IMR-90 (cell line): ENCODE measurements at regions not wholly inside any gene's neighbourhood (a gene's known extent, or its start where the extent isn't known, plus 50 kb on each side); places are given as distances from the start of the nearest gene placed in this dataset.

Experiments
- ATAC-seq: fragments of 200-7000 bp; cut with Tn5 transposase; 2 replicates; pipeline ENCODE4 v1.9.1; 2020; ENCODE audit warnings: low read depth, mild to moderate bottlenecking, moderate library complexity
- BruUV-seq: library from RNA; stranded (reverse); fragments of 400-500 nt; replicated peaks from 2 replicates; lab custom pipeline; 2021; lab: Mats Ljungman, UMichigan
- CTCF ChIA-PET: fragments of 300-600 bp; formaldehyde crosslinking; extraction: SDS; loops from one replicate; lab custom pipeline; 2021; ENCODE audit warnings: antibody characterized with exemption; lab: Yijun Ruan, JAX
- POLR2A ChIA-PET: fragments of 300-600 bp; sonication (Branson Sonifier 250); formaldehyde crosslinking; loops from one replicate; lab custom pipeline; 2022; ENCODE audit warnings: antibody characterized with exemption; ENCODE audit not compliant: unreplicated experiment; lab: Charles Lee
- DNase-seq: peaks from one replicate; pipeline ENCODE4 v3.0.0; 2013
- H2AFZ ChIP-seq: replicated peaks from 2 replicates; pipeline ENCODE3; 2013; ENCODE audit warnings: low read length, mild to moderate bottlenecking; ENCODE audit not compliant: poor library complexity
- H2AK5ac ChIP-seq: 2 replicates; pipeline ENCODE4 v1.6.1; 2013; ENCODE audit warnings: low read depth, low read length, inconsistent platforms
- H2AK9ac ChIP-seq: replicated peaks from 2 replicates; pipeline ENCODE3; 2013; ENCODE audit warnings: mild to moderate bottlenecking, low read depth, low read length, moderate library complexity; ENCODE audit not compliant: poor library complexity
- H2BK120ac ChIP-seq: 2 replicates; pipeline ENCODE4 v1.6.1; 2013; ENCODE audit warnings: low read depth, low read length, inconsistent platforms
- H2BK15ac ChIP-seq: 3 replicates; pipeline ENCODE4 v1.6.1; 2013; ENCODE audit warnings: low read depth, low read length, inconsistent platforms
- H2BK20ac ChIP-seq: 2 replicates; pipeline ENCODE4 v1.6.1; 2013; ENCODE audit warnings: low read depth, mild to moderate bottlenecking, inconsistent platforms, low read length, moderate library complexity
- H2BK5ac ChIP-seq: 2 replicates; pipeline ENCODE4 v1.6.1; 2013; ENCODE audit warnings: mild to moderate bottlenecking, low read depth, low read length, inconsistent platforms; ENCODE audit not compliant: poor library complexity, severe bottlenecking
- H3K14ac ChIP-seq: replicated peaks from 2 replicates; pipeline ENCODE4 v1.6.1; 2013; ENCODE audit warnings: low read depth, low read length, inconsistent platforms
- H3K18ac ChIP-seq: 2 replicates; pipeline ENCODE4 v1.6.1; 2013; ENCODE audit warnings: low read depth, low read length, control low read depth
- H3K23ac ChIP-seq: 2 replicates; pipeline ENCODE4 v1.6.1; 2013; ENCODE audit warnings: low read depth, low read length, inconsistent platforms
- H3K27ac ChIP-seq: 2 replicates; pipeline ENCODE4 v1.5.1; 2013; ENCODE audit warnings: mild to moderate bottlenecking, control low read depth, low read length; ENCODE audit not compliant: insufficient read depth
- H3K27me3 ChIP-seq: 2 replicates; pipeline ENCODE4 v1.6.1; 2013; ENCODE audit warnings: low read length; ENCODE audit not compliant: control insufficient read depth, insufficient read depth
- H3K36me3 ChIP-seq: 2 replicates; pipeline ENCODE4 v1.6.1; 2013; ENCODE audit warnings: low read length, mixed read lengths; ENCODE audit not compliant: control insufficient read depth, insufficient read depth
- H3K4ac ChIP-seq: 2 replicates; pipeline ENCODE4 v1.6.1; 2013; ENCODE audit warnings: low read depth, low read length, inconsistent platforms
- H3K4me1 ChIP-seq: 2 replicates; pipeline ENCODE4 v1.6.1; 2013; ENCODE audit warnings: low read length, mixed read lengths; ENCODE audit not compliant: control insufficient read depth, insufficient read depth
- H3K4me2 ChIP-seq: 2 replicates; pipeline ENCODE4 v1.6.1; 2013; ENCODE audit warnings: low read depth, mild to moderate bottlenecking, control low read depth, low read length, moderate library complexity
- H3K4me3 ChIP-seq: 2 replicates; pipeline ENCODE4 v1.5.1; 2013; ENCODE audit warnings: low read depth, mild to moderate bottlenecking, control low read depth, low read length, moderate library complexity; ENCODE audit not compliant: insufficient read depth
- H3K56ac ChIP-seq: 2 replicates; pipeline ENCODE4 v1.6.1; 2013; ENCODE audit warnings: low read length, inconsistent platforms; ENCODE audit not compliant: insufficient read depth; ENCODE audit errors: extremely low read depth
- H3K79me1 ChIP-seq, 2 experiments: 2 replicates each; pipeline ENCODE4 v1.6.1; 2013; ENCODE audit warnings: low read length in 2 of 2, inconsistent platforms in 1 of 2, low read depth in 1 of 2
- H3K9ac ChIP-seq: 2 replicates; pipeline ENCODE4 v1.6.1; 2013; ENCODE audit warnings: low read depth, low read length, control low read depth
- H3K9me1 ChIP-seq: 2 replicates; pipeline ENCODE4 v1.6.1; 2013; ENCODE audit warnings: low read length, inconsistent platforms; ENCODE audit not compliant: insufficient read depth
- H3K9me3 ChIP-seq: 2 replicates; pipeline ENCODE4 v1.6.1; 2013; ENCODE audit warnings: low read length; ENCODE audit not compliant: control insufficient read depth, insufficient read depth
- H4K20me1 ChIP-seq: 2 replicates; pipeline ENCODE4 v1.6.1; 2013; ENCODE audit warnings: low read length, inconsistent platforms; ENCODE audit not compliant: insufficient read depth
- H4K5ac ChIP-seq: 2 replicates; pipeline ENCODE4 v1.6.1; 2013; ENCODE audit warnings: mild to moderate bottlenecking, low read depth, low read length, control low read depth
- H4K8ac ChIP-seq, 2 experiments: 2 replicates each; pipeline ENCODE4 v1.6.1; 2013; ENCODE audit warnings: low read depth in 2 of 2, low read length in 2 of 2, control low read depth in 1 of 2, inconsistent platforms in 1 of 2
- H4K91ac ChIP-seq: 2 replicates; pipeline ENCODE4 v1.6.1; 2013; ENCODE audit warnings: low read depth, low read length, inconsistent platforms; ENCODE audit not compliant: insufficient read depth
- BHLHE40 ChIP-seq: fragments of 150-350 bp; IDR thresholded peaks from 2 replicates; pipeline ENCODE4 v1.6.1; 2016; ENCODE audit warnings: mild to moderate bottlenecking, low read depth, low read length
- CEBPB ChIP-seq: IDR thresholded peaks from 2 replicates; pipeline ENCODE4 v1.6.1; 2012; ENCODE audit warnings: low read depth, low read length, improper control_type of control experiment
- CHD1 ChIP-seq: IDR thresholded peaks from 2 replicates; pipeline ENCODE4 v1.6.1; 2012; ENCODE audit warnings: low read depth, low read length, improper control_type of control experiment
- CTCF ChIP-seq: conservative IDR thresholded peaks from 2 replicates; pipeline ENCODE4 v1.5.1; 2012; ENCODE audit warnings: mild to moderate bottlenecking, low read depth, low read length, improper control_type of control experiment
- FOS ChIP-seq: fragments of 150-350 bp; IDR thresholded peaks from 2 replicates; pipeline ENCODE4 v1.6.1; 2016; ENCODE audit warnings: low read depth, low read length
- MAFK ChIP-seq: IDR thresholded peaks from 2 replicates; pipeline ENCODE4 v1.6.1; 2012; ENCODE audit warnings: low read depth, low read length, improper control_type of control experiment
- MAZ ChIP-seq: IDR thresholded peaks from 2 replicates; pipeline ENCODE4 v1.6.1; 2012; ENCODE audit warnings: low read depth, mild to moderate bottlenecking, low read length, improper control_type of control experiment, moderate library complexity, borderline replicate concordance
- MXI1 ChIP-seq: IDR thresholded peaks from 2 replicates; pipeline ENCODE4 v1.6.1; 2012; ENCODE audit warnings: low read depth, mild to moderate bottlenecking, low read length, moderate library complexity, borderline replicate concordance
- NFE2L2 ChIP-seq: fragments of 150-350 bp; IDR thresholded peaks from 2 replicates; pipeline ENCODE4 v1.6.1; 2016; ENCODE audit warnings: low read depth, mild to moderate bottlenecking, low read length
- POLR2A ChIP-seq: IDR thresholded peaks from 2 replicates; pipeline ENCODE4 v1.6.1; 2012; ENCODE audit warnings: mild to moderate bottlenecking, low read depth, low read length
- RAD21 ChIP-seq: IDR thresholded peaks from 2 replicates; pipeline ENCODE4 v1.6.1; 2012; ENCODE audit warnings: low read length, improper control_type of control experiment
- RCOR1 ChIP-seq: IDR thresholded peaks from 2 replicates; pipeline ENCODE4 v1.6.1; 2012; ENCODE audit warnings: mild to moderate bottlenecking, low read length, improper control_type of control experiment; ENCODE audit not compliant: insufficient replicate concordance
- RFX5 ChIP-seq: IDR thresholded peaks from 2 replicates; pipeline ENCODE4 v1.8.0; 2012; ENCODE audit warnings: low read depth, mild to moderate bottlenecking, low read length, moderate library complexity
- SMC3 ChIP-seq: fragments of 150-350 bp; IDR thresholded peaks from 2 replicates; pipeline ENCODE4 v1.6.1; 2016; ENCODE audit warnings: low read depth, mild to moderate bottlenecking, antibody characterized with exemption, low read length, moderate library complexity
- WGBS, 2 experiments: methylation state at CpG; one replicate each; pipeline versions ENCODE4 v1.1.5 to v1.1.7; 2013; ENCODE audit warnings: missing lambda C conversion rate in 2 of 2; ENCODE audit not compliant: insufficient read length in 1 of 2; ENCODE audit errors: extremely low coverage in 2 of 2; 5-methylcytosine and 5-hydroxymethylcytosine counted together
- dilution Hi-C: fragments of 300-500 bp; cut with HindIII; formaldehyde crosslinking; loops from one replicate; pipeline ENCODE4 v1.14.3; 2018; ENCODE audit warnings: low sequenced_read_pairs; ENCODE audit not compliant: unreplicated experiment
- in situ Hi-C: fragments of 300-500 bp; cut with MboI; formaldehyde crosslinking; loops from 3 replicates; pipeline ENCODE4 v1.14.3; 2019; ENCODE audit warnings: low sequenced_read_pairs, inconsistent platforms, mixed read lengths
- intact Hi-C: fragments of 100-400 bp; cut with micrococcal nuclease; formaldehyde crosslinking; loops from 2 replicates; pipeline ENCODE4 v1.10.0; 2022
- TF ChIP-seq, protein P1 (sequence below): fragments of 150-350 bp; IDR thresholded peaks from 2 replicates; pipeline ENCODE4 v1.6.1; 2017; ENCODE audit warnings: mild to moderate bottlenecking, antibody characterized with exemption, low read length, low read depth
- TF ChIP-seq, protein P2 (sequence below): fragments of 150-350 bp; IDR thresholded peaks from 2 replicates; pipeline ENCODE4 v1.6.1; 2016; ENCODE audit warnings: low read depth, mild to moderate bottlenecking, low read length, moderate library complexity, borderline replicate concordance

DNA sequence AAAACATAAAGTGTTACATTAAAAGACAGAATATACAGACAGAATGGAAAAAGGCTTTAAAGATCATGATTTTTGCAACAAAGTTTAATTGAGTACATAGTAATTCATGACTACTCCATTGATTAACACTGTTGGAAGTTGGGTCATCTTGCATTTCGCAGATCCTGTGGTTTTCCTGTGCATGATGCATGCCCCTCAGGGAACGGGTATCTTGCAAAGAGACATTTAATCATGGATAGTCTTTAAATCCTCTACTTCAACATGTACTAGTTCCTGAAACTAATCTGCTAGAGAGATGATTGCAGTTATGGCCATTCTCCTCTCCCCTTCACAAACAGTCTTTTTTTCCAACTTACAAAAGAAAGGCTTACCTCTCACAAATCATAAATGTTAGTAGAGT lies 155.6 kb upstream of the DSEL start:
- dilution Hi-C loops (loop anchor here (5.0 kb wide), 1 partner anchor 80 kb away; no protein-coding TSS in a partner anchor), in situ Hi-C loops (loop anchor here (5.0 kb wide), 1 partner anchor 155 kb away; the partner anchor contains the start of gene DSEL), intact Hi-C loops (loop anchor here (2.0 to 10.0 kb wide), 2 partner anchors 193 to 951 kb away; no protein-coding TSS in a partner anchor)
- Histone ChIP-seq H4K8ac (peak overlapping the region in 1 of 2 experiments; percentile 66; a peak in 1 of 4 replicates), H2BK15ac (0 out of 3 replicates have a peak overlapping the region, but pooled peaks have one; percentile 8), H3K4ac (no peak overlapping the region), H4K5ac (peak overlapping the region; percentile 87), H4K20me1 (no peaks in the 10 kb centered on the region), H3K27me3 (no peaks in the 10 kb centered on the region), H2BK5ac (peak overlapping the region; percentile 38), H3K4me2 (peak overlapping the region; percentile 29; the same call in 1 of the 2 replicates), H3K23ac (no peak overlapping the region), H3K79me1 (no peaks in the 10 kb centered on the region), H3K4me3 (no peak overlapping the region), H3K36me3 (no peaks in the 10 kb centered on the region), H4K91ac (no peak overlapping the region), H3K4me1 (peaks cover 12% of the 10 kb centered on the region), H2BK20ac (peak overlapping the region; percentile 58; the same call in 1 of the 2 replicates), H2AFZ (no peak overlapping the region), H3K27ac (no peak overlapping the region; the same call in 1 of the 2 replicates), H2AK9ac (no peak overlapping the region), H2BK120ac (peak overlapping the region; percentile 50; the same call in 1 of the 2 replicates), H3K56ac (no peak overlapping the region), H3K18ac (peak overlapping the region; percentile 98), H3K9me1 (peaks cover 13% of the 10 kb centered on the region; the same call in 1 of the 2 replicates), H3K14ac (peak overlapping the region; percentile 50; the same call in 1 of the 2 replicates), H3K9me3 (no peaks in the 10 kb centered on the region), H3K9ac (no peak overlapping the region), H2AK5ac (no peak overlapping the region)
- TF ChIP-seq MAFK = no peak
- TF ChIP-seq CHD1 = no peak
- no peak for TF ChIP-seq BHLHE40
- no peak for TF ChIP-seq NFE2L2
- TF ChIP-seq RCOR1 = no peak
- TF ChIP-seq MXI1 = no peak
- TF ChIP-seq RAD21 = no peak
- TF ChIP-seq SMC3 = no peak
- TF ChIP-seq, protein P1, sequence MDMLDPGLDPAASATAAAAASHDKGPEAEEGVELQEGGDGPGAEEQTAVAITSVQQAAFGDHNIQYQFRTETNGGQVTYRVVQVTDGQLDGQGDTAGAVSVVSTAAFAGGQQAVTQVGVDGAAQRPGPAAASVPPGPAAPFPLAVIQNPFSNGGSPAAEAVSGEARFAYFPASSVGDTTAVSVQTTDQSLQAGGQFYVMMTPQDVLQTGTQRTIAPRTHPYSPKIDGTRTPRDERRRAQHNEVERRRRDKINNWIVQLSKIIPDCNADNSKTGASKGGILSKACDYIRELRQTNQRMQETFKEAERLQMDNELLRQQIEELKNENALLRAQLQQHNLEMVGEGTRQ = no peak
- TF ChIP-seq, protein P2, sequence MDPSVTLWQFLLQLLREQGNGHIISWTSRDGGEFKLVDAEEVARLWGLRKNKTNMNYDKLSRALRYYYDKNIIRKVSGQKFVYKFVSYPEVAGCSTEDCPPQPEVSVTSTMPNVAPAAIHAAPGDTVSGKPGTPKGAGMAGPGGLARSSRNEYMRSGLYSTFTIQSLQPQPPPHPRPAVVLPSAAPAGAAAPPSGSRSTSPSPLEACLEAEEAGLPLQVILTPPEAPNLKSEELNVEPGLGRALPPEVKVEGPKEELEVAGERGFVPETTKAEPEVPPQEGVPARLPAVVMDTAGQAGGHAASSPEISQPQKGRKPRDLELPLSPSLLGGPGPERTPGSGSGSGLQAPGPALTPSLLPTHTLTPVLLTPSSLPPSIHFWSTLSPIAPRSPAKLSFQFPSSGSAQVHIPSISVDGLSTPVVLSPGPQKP = no peak
- no peak for TF ChIP-seq CEBPB
- no peak for TF ChIP-seq FOS
- no peak for TF ChIP-seq POLR2A
- no peak for TF ChIP-seq RFX5
- no peak for TF ChIP-seq CTCF
- no peak for TF ChIP-seq MAZ
- DNase-seq (peak; percentile 23), ATAC-seq (no peak)
- WGBS, 2 experiments = no CpG with 5 or more reads among the region's 2 CpGs
- CTCF ChIA-PET = no interaction called here
- POLR2A ChIA-PET = no interaction called here
- no TSS peak for BruUV-seq
